ENCODE measurements at regions not wholly inside any gene's neighbourhood (a gene's known extent, or its start where the extent isn't known, plus 50 kb on each side); places are given as distances from the start of the nearest gene placed in this dataset.
"Not testable (repeated sequence)": the region's sequence is repeated elsewhere in the genome, so short reads cannot be mapped to it uniquely, and the experiment has no call there.

GRCh38 chr6:9921366-9921765 is 493.5 kb downstream of the TFAP2A start:
- DNase-seq: no peak

- DNase-seq: no peak
Measured at GRCh38 chr6:9914951-9915350, 499.9 kb downstream of the TFAP2A start.

GRCh38 chr6:9901376-9901775 is 513.5 kb downstream of the TFAP2A start:
- no peak for DNase-seq

- DNase-seq: no peak
Measured at GRCh38 chr6:9896806-9897205, 518.1 kb downstream of the TFAP2A start.

- no peak for DNase-seq
Measured at GRCh38 chr6:9890893-9891292, 524.0 kb downstream of the TFAP2A start.

- no peak for DNase-seq
Measured at GRCh38 chr6:9890469-9890868, 524.4 kb downstream of the TFAP2A start.

GRCh38 chr6:9878535-9878934 is 536.3 kb downstream of the TFAP2A start:
- DNase-seq: no peak

GRCh38 chr6:9875605-9876353 is 539.1 kb downstream of the TFAP2A start:
- DNase-seq: no peak

- no peak for DNase-seq
Measured at GRCh38 chr6:9862603-9863167, 552.2 kb downstream of the TFAP2A start.

GRCh38 chr6:9851541-9852380 is 563.1 kb downstream of the TFAP2A start:
- no peak for DNase-seq

- no peak for DNase-seq
Measured at GRCh38 chr6:9851006-9851405, 563.9 kb downstream of the TFAP2A start.

- no peak for DNase-seq
Measured at GRCh38 chr6:9848094-9848493, 566.8 kb downstream of the TFAP2A start.

GRCh38 chr6:9841886-9842725 is 572.8 kb downstream of the TFAP2A start:
- DNase-seq: no peak

GRCh38 chr6:9834233-9834632 is 580.6 kb downstream of the TFAP2A start:
- DNase-seq: no peak

GRCh38 chr6:9831783-9832182 is 583.1 kb downstream of the TFAP2A start:
- no peak for DNase-seq

GRCh38 chr6:9830808-9831207 is 584.1 kb downstream of the TFAP2A start:
- DNase-seq: no peak

- DNase-seq: no peak
Measured at GRCh38 chr6:9825526-9825925, 589.3 kb downstream of the TFAP2A start.

GRCh38 chr6:9810727-9811126 is 604.1 kb downstream of the TFAP2A start:
- DNase-seq: not testable (repeated sequence)

- DNase-seq: no peak
Measured at GRCh38 chr6:9810286-9810685, 604.6 kb downstream of the TFAP2A start.

- DNase-seq: no peak
Measured at GRCh38 chr6:9806195-9806594, 608.7 kb downstream of the TFAP2A start.

GRCh38 chr6:9801249-9801754 is 613.6 kb downstream of the TFAP2A start:
- DNase-seq: no peak

GRCh38 chr6:9799582-9799981 is 615.3 kb downstream of the TFAP2A start:
- no peak for DNase-seq

- no peak for DNase-seq
Measured at GRCh38 chr6:9796827-9797226, 618.0 kb downstream of the TFAP2A start.
